HG02759 (cell line): ENCODE measurements at regions not wholly inside any gene's neighbourhood (a gene's known extent, or its start where the extent isn't known, plus 50 kb on each side); places are given as distances from the start of the nearest gene placed in this dataset.
"Not testable (repeated sequence)": the region's sequence is repeated elsewhere in the genome, so short reads cannot be mapped to it uniquely, and the experiment has no call there.

Experiments
- ATAC-seq: cut with Tn5 transposase; IDR thresholded peaks from one replicate; pipeline ENCODE4 v1.9.1; 2021; ENCODE audit warnings: mild to moderate bottlenecking, moderate library complexity; ENCODE audit not compliant: unreplicated experiment

DNA sequence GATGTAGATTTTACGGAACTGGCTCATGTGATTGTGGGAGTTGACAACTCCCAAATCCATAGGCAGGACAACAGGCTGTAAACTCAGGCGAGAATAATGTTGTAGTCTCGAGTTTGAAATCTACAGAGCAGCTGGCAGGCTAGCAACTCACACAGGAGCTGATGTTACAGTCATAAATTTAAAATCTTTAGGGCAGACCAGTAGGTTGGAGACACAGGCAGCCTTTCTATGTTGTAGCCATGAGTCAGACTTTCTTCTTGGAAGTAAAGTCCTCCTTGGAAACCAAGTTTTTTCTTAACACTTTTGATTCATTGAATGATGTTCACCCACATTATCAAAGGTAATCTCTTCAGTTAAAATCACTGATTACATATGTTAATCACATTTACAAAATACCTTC lies 89.1 kb upstream of the ALCAM start:
- no peak for ATAC-seq

GRCh38 chr3:105278688-105279087 lies 88.0 kb upstream of the ALCAM start:
- no peak for ATAC-seq

- no peak for ATAC-seq
These were observed 84.7 kb upstream of the ALCAM start for GRCh38 chr3:105281989-105282388.

DNA sequence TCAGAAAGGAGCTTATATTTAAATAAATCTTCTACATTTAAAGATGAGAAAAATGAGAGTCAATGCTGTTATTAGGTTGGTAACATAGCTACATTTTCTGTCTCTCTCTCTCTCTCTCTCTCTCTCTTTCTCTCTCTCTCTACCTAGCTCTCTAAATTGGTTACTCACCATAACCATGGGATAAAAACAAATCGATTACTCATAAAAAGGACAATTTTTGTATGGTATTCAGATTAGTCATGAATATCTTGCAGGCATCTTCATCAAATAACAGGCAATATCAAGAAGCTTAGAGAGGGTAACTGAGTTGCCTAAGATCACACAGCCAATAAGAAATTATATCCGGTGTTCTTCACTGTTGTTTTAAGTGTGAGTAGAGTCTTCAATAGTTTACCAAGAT lies 81.8 kb upstream of the ALCAM start:
- ATAC-seq, result no peak

GRCh38 chr3:105285653-105286241 lies 81.0 kb upstream of the ALCAM start:
- ATAC-seq, result no peak

- ATAC-seq, result no peak
These were observed 73.3 kb upstream of the ALCAM start for GRCh38 chr3:105293441-105293840.

- ATAC-seq, result not testable (repeated sequence)
These were observed 70.4 kb upstream of the ALCAM start for GRCh38 chr3:105296182-105296822.

- no peak for ATAC-seq
These were observed 62.2 kb upstream of the ALCAM start for GRCh38 chr3:105304487-105304886.

- no peak for ATAC-seq
These were observed 51.6 kb upstream of the ALCAM start for GRCh38 chr3:105315144-105315543.

DNA sequence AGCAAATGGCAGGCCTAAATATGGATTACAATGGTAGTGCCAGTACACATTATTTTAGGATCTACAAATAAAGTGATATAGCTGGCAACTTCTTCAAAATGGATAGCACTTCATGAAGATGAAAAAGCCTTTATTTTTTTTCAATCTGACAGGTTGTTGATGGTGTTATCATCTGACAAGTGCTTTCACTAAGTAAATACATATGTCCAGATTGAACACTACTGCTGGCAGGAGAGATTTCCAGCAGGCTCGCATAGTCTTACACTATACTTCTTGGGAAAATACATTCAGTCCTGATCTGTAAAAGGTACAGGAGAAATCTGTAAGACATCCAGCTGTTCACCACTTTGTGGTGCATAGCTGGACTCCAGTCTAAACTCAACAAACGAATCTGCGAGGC lies 50.9 kb upstream of the ALCAM start:
- no peak for ATAC-seq

- ATAC-seq, result no peak
These were observed 50.4 kb upstream of the ALCAM start for GRCh38 chr3:105316331-105316730.
